Vagina (tissue), 2 donors: ENCODE measurements at regions not wholly inside any gene's neighbourhood (a gene's known extent, or its start where the extent isn't known, plus 50 kb on each side); places are given as distances from the start of the nearest gene placed in this dataset.

Source experiments
- DNase-seq, 2 donors: peaks; one replicate each; pipeline ENCODE4 v3.0.0-alpha.2; 2017; ENCODE audit errors: extremely low spot score in 2 of 2
- H3K27ac ChIP-seq: fragments of 200-600 bp; sonication (generic); one replicate; pipeline ENCODE4 v1.5.1; 2019
- H3K27me3 ChIP-seq: fragments of 200-600 bp; sonication (generic); one replicate; pipeline ENCODE4 v1.5.1; 2019
- H3K36me3 ChIP-seq, 2 donors: fragments of 200-600 bp; sonication (generic); one replicate each; pipeline ENCODE4 v1.5.1; 2017 to 2019
- H3K4me1 ChIP-seq: fragments of 200-600 bp; sonication (generic); one replicate; pipeline ENCODE4 v1.5.1; 2019
- H3K4me3 ChIP-seq, 2 donors: fragments of 200-600 bp; sonication (generic); 1 replicate in 1 of 2; 2 replicates in 1 of 2; pipeline ENCODE4 v1.5.1; 2016 to 2019
- H3K9me3 ChIP-seq: fragments of 200-600 bp; sonication (generic); one replicate; pipeline ENCODE4 v1.5.1; 2019
- POLR2A ChIP-seq, 2 donors: fragments of 450-650 bp; IDR thresholded peaks; one replicate each; pipeline ENCODE4 v1.6.1; 2017; ENCODE audit warnings: antibody characterized with exemption in 2 of 2, mild to moderate bottlenecking in 2 of 2, moderate library complexity in 2 of 2
- POLR2AphosphoS5 ChIP-seq, 2 donors: sonication (generic); formaldehyde crosslinking; IDR thresholded peaks; one replicate each; pipeline ENCODE4 v1.9.0; 2017; ENCODE audit warnings: antibody characterized with exemption in 2 of 2, mild to moderate bottlenecking in 2 of 2, low read depth in 1 of 2; ENCODE audit not compliant: insufficient read depth in 1 of 2
- intact Hi-C: fragments of 100-400 bp; cut with DNase I; formaldehyde crosslinking; loops from one replicate; pipeline ENCODE4 v1.15.1; 2023
- TF ChIP-seq, protein P1 (sequence below), 3 experiments: fragments of 450-650 bp in 2 of 3; fragments of 200-600 bp in 1 of 3; sonication (generic) in 1 of 3; IDR thresholded peaks; one replicate each; pipeline ENCODE4 v1.5.1; 2017 to 2019; ENCODE audit warnings: antibody characterized with exemption in 3 of 3, mild to moderate bottlenecking in 2 of 3, moderate library complexity in 2 of 3

DNA sequence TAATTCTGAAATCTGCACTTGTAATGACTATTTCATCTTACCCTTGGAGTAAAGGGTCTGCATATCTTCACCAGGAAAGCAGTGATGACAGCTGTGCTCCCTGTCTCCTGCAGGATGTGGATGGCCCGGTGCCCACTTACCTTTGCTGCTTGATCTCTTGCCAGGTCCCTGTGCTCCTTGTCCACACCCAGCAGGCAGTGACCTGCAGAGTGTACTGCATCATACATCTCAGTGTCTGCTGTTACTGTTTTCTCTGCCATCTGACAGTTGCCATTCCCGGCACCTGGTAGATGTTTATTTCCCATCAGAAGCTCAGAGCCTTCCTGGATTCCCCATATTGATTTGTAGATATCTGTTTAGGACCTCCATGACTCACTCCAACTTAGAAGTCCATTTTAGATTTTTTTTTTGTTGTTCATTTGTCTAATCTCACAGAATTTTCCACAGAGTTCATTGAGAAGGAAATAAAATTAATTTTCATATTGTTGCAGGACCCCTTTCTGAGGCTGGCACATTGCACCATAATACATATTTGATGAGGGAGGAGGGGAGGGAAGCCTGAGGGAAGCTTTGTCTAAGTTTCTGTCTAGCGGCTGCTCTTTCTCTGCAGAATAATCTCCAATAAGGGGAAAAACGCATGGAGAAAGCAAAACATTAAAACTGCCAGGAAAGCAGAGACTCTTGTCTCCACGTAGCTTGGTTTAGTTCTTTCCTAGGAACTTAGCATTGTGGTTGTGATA is 697.5 kb upstream of the RAB6C start:
- intact Hi-C loops = no loop called here
- no peaks in the 10 kb centered on the region for H3K4me1 ChIP-seq

DNA sequence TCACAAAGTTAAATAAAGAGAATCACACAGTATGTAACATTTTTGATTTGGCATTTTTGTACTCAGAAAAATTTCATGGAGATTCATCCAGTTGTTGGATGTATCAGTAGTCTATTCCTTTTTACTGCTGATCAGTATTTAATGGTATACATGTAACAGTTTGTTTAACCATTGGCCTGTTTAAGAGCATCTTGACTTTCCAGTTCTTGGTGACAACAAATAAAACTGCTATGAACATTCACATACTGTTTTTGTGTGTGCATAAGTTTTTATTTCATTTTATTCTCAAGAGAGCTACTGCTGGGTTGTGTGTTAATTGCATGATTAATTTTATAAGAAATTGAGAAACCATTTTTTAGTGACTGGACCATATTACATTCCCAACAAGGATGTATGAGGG is 694.5 kb upstream of the RAB6C start:
- no peak for DNase-seq
- Histone ChIP-seq H3K27me3 (no peaks in the 10 kb centered on the region), H3K4me1 (no peaks in the 10 kb centered on the region), H3K9me3 (no peaks in the 10 kb centered on the region), H3K27ac (no peak overlapping the region), H3K36me3 (no peaks in the 10 kb centered on the region), H3K4me3 (no peak overlapping the region)
- intact Hi-C loops = no loop called here
- TF ChIP-seq POLR2A (IDR thresholded peaks at IDR 0.05) = no peak
- TF ChIP-seq, protein P1, sequence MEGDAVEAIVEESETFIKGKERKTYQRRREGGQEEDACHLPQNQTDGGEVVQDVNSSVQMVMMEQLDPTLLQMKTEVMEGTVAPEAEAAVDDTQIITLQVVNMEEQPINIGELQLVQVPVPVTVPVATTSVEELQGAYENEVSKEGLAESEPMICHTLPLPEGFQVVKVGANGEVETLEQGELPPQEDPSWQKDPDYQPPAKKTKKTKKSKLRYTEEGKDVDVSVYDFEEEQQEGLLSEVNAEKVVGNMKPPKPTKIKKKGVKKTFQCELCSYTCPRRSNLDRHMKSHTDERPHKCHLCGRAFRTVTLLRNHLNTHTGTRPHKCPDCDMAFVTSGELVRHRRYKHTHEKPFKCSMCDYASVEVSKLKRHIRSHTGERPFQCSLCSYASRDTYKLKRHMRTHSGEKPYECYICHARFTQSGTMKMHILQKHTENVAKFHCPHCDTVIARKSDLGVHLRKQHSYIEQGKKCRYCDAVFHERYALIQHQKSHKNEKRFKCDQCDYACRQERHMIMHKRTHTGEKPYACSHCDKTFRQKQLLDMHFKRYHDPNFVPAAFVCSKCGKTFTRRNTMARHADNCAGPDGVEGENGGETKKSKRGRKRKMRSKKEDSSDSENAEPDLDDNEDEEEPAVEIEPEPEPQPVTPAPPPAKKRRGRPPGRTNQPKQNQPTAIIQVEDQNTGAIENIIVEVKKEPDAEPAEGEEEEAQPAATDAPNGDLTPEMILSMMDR (IDR thresholded peaks at IDR 0.05) = no peak
- TF ChIP-seq POLR2AphosphoS5 (IDR thresholded peaks at IDR 0.05; ENCODE audit: insufficient read depth in 1 of 2, low read depth in 1 of 2) = no peak

More for the DNA sequence above, 697.5 kb upstream of the RAB6C start:
- no peak overlapping the region for H3K27ac ChIP-seq
- no peak for DNase-seq
- TF ChIP-seq, protein P1 (IDR thresholded peaks at IDR 0.05) = no peak
- TF ChIP-seq POLR2A (IDR thresholded peaks at IDR 0.05) (no peak), POLR2AphosphoS5 (IDR thresholded peaks at IDR 0.05; ENCODE audit: insufficient read depth in 1 of 2, low read depth in 1 of 2) (no peak)
- no peaks in the 10 kb centered on the region for H3K9me3 ChIP-seq
- H3K27me3 ChIP-seq = no peaks in the 10 kb centered on the region
- no peak overlapping the region for H3K4me3 ChIP-seq
- H3K36me3 ChIP-seq = no peaks in the 10 kb centered on the region

DNA sequence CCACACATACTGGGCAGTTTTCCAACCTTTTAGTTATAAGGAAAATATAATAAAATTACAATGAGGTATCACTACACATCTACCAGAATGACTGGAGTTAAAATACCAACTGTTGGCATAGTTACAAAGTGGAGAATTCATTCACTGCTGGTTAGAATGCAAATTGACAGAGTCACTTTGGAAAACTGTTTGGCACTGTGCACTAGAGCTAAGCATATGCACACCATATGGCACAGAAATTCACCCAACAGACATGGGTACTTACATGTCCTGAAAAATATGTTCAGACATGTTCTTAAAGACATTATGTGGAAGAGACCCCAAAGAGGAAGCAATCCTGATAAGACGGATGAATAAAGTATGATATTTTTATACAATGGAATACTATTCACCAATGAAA is 686.1 kb upstream of the RAB6C start:
- intact Hi-C loops = no loop called here
- no peak overlapping the region for H3K27ac ChIP-seq
- no peak for DNase-seq

DNA sequence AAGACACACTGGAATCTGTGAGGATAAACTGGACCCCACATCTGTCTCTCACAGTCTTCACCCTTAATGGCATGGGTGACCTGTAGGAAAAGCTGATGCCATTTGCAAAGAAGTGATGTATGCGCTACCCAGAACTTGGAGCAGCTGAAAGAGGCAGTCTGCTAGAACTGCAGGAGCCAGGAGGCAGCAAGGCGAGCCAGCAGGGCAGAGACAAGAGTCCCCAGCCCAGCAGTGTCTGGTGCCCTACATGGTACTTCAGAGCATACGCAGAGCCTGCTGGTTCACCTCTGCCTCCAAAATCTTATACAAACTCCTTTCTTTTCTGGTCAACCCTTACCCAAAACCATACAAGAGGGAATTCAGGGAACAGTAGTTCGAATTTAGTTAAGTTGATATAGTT is 683.1 kb upstream of the RAB6C start:
- no peaks in the 10 kb centered on the region for H3K36me3 ChIP-seq
- intact Hi-C loops = no loop called here
- DNase-seq = no peak
- H3K27me3 ChIP-seq = no peaks in the 10 kb centered on the region
- H3K9me3 ChIP-seq = no peaks in the 10 kb centered on the region
- peaks cover 7% of the 10 kb centered on the region for H3K4me1 ChIP-seq
- H3K4me3 ChIP-seq = no peak overlapping the region
- H3K27ac ChIP-seq = no peak overlapping the region
- TF ChIP-seq POLR2AphosphoS5 (IDR thresholded peaks at IDR 0.05; ENCODE audit: insufficient read depth in 1 of 2, low read depth in 1 of 2) = no peak
- TF ChIP-seq, protein P1 (IDR thresholded peaks at IDR 0.05) = no peak
- TF ChIP-seq POLR2A (IDR thresholded peaks at IDR 0.05) = no peak

More for the DNA sequence above, 686.1 kb upstream of the RAB6C start:
- H3K36me3 ChIP-seq = no peaks in the 10 kb centered on the region
- no peaks in the 10 kb centered on the region for H3K9me3 ChIP-seq
- H3K4me3 ChIP-seq = no peak overlapping the region
- H3K27me3 ChIP-seq = no peaks in the 10 kb centered on the region
- TF ChIP-seq POLR2AphosphoS5 (IDR thresholded peaks at IDR 0.05; ENCODE audit: insufficient read depth in 1 of 2, low read depth in 1 of 2) (no peak), POLR2A (IDR thresholded peaks at IDR 0.05) (no peak)
- TF ChIP-seq, protein P1 (IDR thresholded peaks at IDR 0.05) = no peak
- peaks cover 7% of the 10 kb centered on the region for H3K4me1 ChIP-seq

DNA sequence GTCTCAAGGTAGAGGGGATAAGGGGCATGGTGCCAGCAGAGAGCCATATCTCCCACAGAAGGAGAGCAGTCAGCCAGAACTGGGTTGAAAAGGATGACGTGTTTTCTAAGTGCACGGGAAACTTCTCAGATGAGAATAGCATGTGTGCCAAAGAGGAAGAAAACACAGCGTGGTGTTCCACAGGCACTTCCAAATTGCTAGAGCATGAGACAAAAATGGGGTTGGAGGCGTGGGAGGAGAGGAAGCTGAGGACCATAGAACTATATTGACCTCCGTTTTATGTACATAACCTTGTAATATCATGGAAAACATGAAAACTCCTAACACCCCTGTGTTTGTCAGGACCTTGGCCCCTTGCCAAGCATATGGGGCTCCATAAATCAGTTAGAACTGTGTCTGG is 682.7 kb upstream of the RAB6C start:
- Histone ChIP-seq H3K36me3 (no peaks in the 10 kb centered on the region), H3K4me1 (peaks cover 7% of the 10 kb centered on the region), H3K9me3 (no peaks in the 10 kb centered on the region), H3K27me3 (no peaks in the 10 kb centered on the region), H3K4me3 (no peak overlapping the region), H3K27ac (no peak overlapping the region)
- TF ChIP-seq, protein P1 (IDR thresholded peaks at IDR 0.05) = no peak
- TF ChIP-seq POLR2AphosphoS5 (IDR thresholded peaks at IDR 0.05; ENCODE audit: insufficient read depth in 1 of 2, low read depth in 1 of 2) (no peak), POLR2A (IDR thresholded peaks at IDR 0.05) (no peak)
- no peak for DNase-seq
- intact Hi-C loops = no loop called here
